T-cell (primary cell): ENCODE measurements at regions not wholly inside any gene's neighbourhood (a gene's known extent, or its start where the extent isn't known, plus 50 kb on each side); places are given as distances from the start of the nearest gene placed in this dataset.

Experiments
- ATAC-seq, 4 experiments: fragments of 200-7000 bp in 3 of 4; fragments of 150-1000 bp in 1 of 4; cut with Tn5 transposase; replicated peaks in 1 of 4; 1 replicate in 3 of 4; 2 replicates in 1 of 4; pipeline ENCODE4 v1.10.0; 2021; ENCODE audit warnings: moderate library complexity in 3 of 4, mild to moderate bottlenecking in 2 of 4, moderate number of reproducible peaks in 1 of 4
- CTCF ChIA-PET, 2 donors: fragments of 300-600 bp; sonication (Branson Sonifier 250); formaldehyde crosslinking; loops; one replicate each; lab custom pipeline; 2022; ENCODE audit warnings: antibody characterized with exemption in 2 of 2; lab: Charles Lee
- POLR2A ChIA-PET, 2 donors: fragments of 300-600 bp; sonication (Branson Sonifier 250); formaldehyde crosslinking; loops; one replicate each; lab custom pipeline; 2022; ENCODE audit warnings: antibody characterized with exemption in 2 of 2; lab: Charles Lee
- DNase-seq, 35 experiments: peaks; one replicate each; pipeline versions ENCODE4 v3.0.0 to v3.0.0-alpha.2; 2013 to 2023
- H3K27ac ChIP-seq: one replicate; pipeline ENCODE4 v1.5.1; 2013; ENCODE audit warnings: low read length
- H3K27me3 ChIP-seq, 2 experiments: replicated peaks in 1 of 2; 1 replicate in 1 of 2; 2 replicates in 1 of 2; pipeline versions ENCODE4 v1.6.1 to v1.7.0; 2013; ENCODE audit warnings: low read length in 1 of 2, mixed read lengths in 1 of 2; ENCODE audit not compliant: control insufficient read depth in 2 of 2, insufficient read depth in 2 of 2; ENCODE audit errors: extremely low read depth in 1 of 2
- H3K36me3 ChIP-seq, 2 donors: 1 replicate in 1 of 2; 2 replicates in 1 of 2; pipeline versions ENCODE4 v1.6.1 to v1.7.0; 2013; ENCODE audit warnings: low read length in 1 of 2; ENCODE audit not compliant: control insufficient read depth in 2 of 2, insufficient read depth in 1 of 2; ENCODE audit errors: extremely low read depth in 1 of 2
- H3K4me1 ChIP-seq, 2 experiments: 1 replicate in 1 of 2; 2 replicates in 1 of 2; pipeline versions ENCODE4 v1.6.1 to v1.7.0; 2013; ENCODE audit warnings: low read length in 2 of 2, mixed read lengths in 1 of 2; ENCODE audit not compliant: insufficient read depth in 2 of 2, control insufficient read depth in 1 of 2; ENCODE audit errors: extremely low read depth in 1 of 2
- H3K4me3 ChIP-seq, 2 donors: 1 replicate in 1 of 2; 2 replicates in 1 of 2; pipeline versions ENCODE4 v1.5.1 to v1.7.0; 2013; ENCODE audit warnings: mild to moderate bottlenecking in 2 of 2, low read length in 1 of 2, moderate library complexity in 1 of 2; ENCODE audit not compliant: control insufficient read depth in 1 of 2; ENCODE audit errors: extremely low read depth in 1 of 2
- H3K9me3 ChIP-seq: 2 replicates; pipeline ENCODE4 v1.7.0; 2013
- H3K27ac Mint-ChIP-seq, 2 donors: one replicate each; pipeline ENCODE4 v1.8.0; 2020 to 2021; ENCODE audit warnings: mild to moderate bottlenecking in 2 of 2, mixed read lengths in 2 of 2
- H3K27me3 Mint-ChIP-seq, 2 donors: one replicate each; pipeline ENCODE4 v1.8.0; 2021 to 2022; ENCODE audit warnings: mixed read lengths in 2 of 2
- H3K36me3 Mint-ChIP-seq: one replicate; pipeline ENCODE4 v1.8.0; 2021; ENCODE audit warnings: mixed read lengths
- H3K4me1 Mint-ChIP-seq, 3 donors: one replicate each; pipeline ENCODE4 v1.8.0; 2020 to 2022; ENCODE audit warnings: mixed read lengths in 3 of 3, mild to moderate bottlenecking in 1 of 3
- H3K4me3 Mint-ChIP-seq, 3 donors: one replicate each; pipeline ENCODE4 v1.8.0; 2020 to 2022; ENCODE audit warnings: mild to moderate bottlenecking in 3 of 3, mixed read lengths in 3 of 3, moderate library complexity in 3 of 3
- H3K9me3 Mint-ChIP-seq, 3 donors: one replicate each; pipeline ENCODE4 v1.8.0; 2020 to 2022; ENCODE audit warnings: mixed read lengths in 3 of 3
- WGBS: methylation state at CpG from one replicate; pipeline ENCODE4 v1.1.5; 2013; ENCODE audit warnings: missing lambda C conversion rate; ENCODE audit not compliant: insufficient coverage; 5-methylcytosine and 5-hydroxymethylcytosine counted together

DNA sequence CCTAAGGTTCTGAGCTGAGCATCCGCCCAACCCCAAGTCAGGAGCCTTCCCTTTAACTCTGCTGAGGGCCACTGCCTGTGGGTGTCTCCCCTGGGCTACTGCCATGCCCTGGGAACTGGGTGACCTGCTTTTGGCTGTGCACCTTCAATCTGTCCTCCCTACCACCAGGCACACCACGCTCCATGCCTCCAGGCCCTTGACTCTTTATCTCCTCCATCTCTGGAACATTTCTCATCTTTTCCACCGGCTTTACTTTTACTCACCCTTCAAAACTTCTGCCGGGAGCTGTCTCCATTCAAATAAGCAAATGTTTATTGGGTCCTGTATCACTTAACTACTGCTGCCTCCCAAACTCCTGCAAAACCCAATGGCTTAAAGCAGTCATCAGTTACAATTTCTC lies 83.3 kb upstream of the NHSL1 start:
- Mint-ChIP-seq H3K27ac (no peak overlapping the region), H3K36me3 (no peaks in the 10 kb centered on the region)
- no peak for DNase-seq

GRCh38 chr6:138586638-138587037 lies 87.3 kb upstream of the NHSL1 start:
- Histone ChIP-seq H3K4me1 (peaks cover 0 to 3% of the 10 kb centered on the region in 2 experiments), H3K36me3 (no peaks in the 10 kb centered on the region), H3K9me3 (no peaks in the 10 kb centered on the region), H3K4me3 (no peak overlapping the region), H3K27ac (no peak overlapping the region), H3K27me3 (peaks cover 0 to 3% of the 10 kb centered on the region in 2 experiments)
- DNase-seq (no peak), ATAC-seq (no peak)
- H3K4me1 Mint-ChIP-seq = peaks cover 0 to 6% (median 4%) of the 10 kb centered on the region in 3 donors
- POLR2A ChIA-PET = no interaction called here
- no peak overlapping the region for H3K27ac Mint-ChIP-seq
- H3K4me3 Mint-ChIP-seq = no peak overlapping the region
- no peaks in the 10 kb centered on the region for H3K36me3 Mint-ChIP-seq
- CTCF ChIA-PET = interaction anchor here (0.6 to 0.9 kb wide), 6 partner anchors 19 to 514 kb away, joined by 3 to 6 read pairs (median 4); no protein-coding TSS in a partner anchor
- H3K27me3 Mint-ChIP-seq = no peaks in the 10 kb centered on the region
- H3K9me3 Mint-ChIP-seq = no peaks in the 10 kb centered on the region
- 83% methylated on average over 5 of the region's 5 CpGs for WGBS

More for the DNA sequence above, 83.3 kb upstream of the NHSL1 start:
- no peak overlapping the region for H3K4me3 ChIP-seq
- H3K27ac ChIP-seq = no peak overlapping the region
- ChIA-PET POLR2A (no interaction called here), CTCF (no interaction called here)
- no peak for ATAC-seq
- H3K27me3 ChIP-seq = peaks cover 0 to 3% of the 10 kb centered on the region in 2 experiments
- H3K9me3 Mint-ChIP-seq = no peaks in the 10 kb centered on the region
- no peaks in the 10 kb centered on the region for H3K4me1 ChIP-seq
- H3K36me3 ChIP-seq = no peaks in the 10 kb centered on the region
- H3K9me3 ChIP-seq = no peaks in the 10 kb centered on the region
- no peaks in the 10 kb centered on the region for H3K4me1 Mint-ChIP-seq
- H3K27me3 Mint-ChIP-seq = no peaks in the 10 kb centered on the region
- WGBS = 80% methylated on average over 3 of the region's 4 CpGs
- H3K4me3 Mint-ChIP-seq = no peak overlapping the region

DNA sequence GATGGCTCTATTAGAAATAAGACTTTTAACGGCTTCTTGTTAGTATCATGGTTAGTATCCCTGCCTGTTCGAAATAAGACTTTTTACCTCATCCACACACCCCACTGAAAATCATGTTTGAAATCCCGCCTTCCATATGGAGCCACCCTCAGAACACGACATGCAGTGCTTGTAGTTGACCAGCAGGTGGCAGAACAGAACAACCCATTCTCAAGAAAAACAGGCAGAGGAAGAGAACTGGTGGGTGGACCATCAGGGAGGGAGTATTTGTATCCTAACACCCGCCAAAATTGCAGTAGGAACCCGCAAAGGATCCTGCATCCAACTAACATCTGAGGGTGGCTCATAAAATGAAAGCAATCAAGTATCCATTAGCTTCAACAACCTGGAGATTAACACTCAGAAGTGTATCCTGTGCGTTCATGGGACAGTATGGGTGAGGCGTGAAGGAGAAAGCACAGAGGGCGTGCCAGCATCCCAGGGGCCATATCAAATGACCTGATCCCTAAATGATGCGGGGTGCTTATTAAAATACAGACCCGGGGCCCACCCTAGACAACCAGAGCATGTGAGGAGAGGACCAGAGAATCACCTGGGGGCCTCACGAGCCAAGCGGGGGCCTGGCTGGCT lies 89.6 kb upstream of the NHSL1 start:
- H3K27ac ChIP-seq = no peak overlapping the region
- peaks cover 0 to 7% of the 10 kb centered on the region in 2 experiments for H3K4me1 ChIP-seq
- H3K4me1 Mint-ChIP-seq = peaks cover 13 to 20% (median 16%) of the 10 kb centered on the region in 3 donors
- WGBS = 80% methylated on average over 7 of the region's 13 CpGs
- ATAC-seq = peak; percentile 42 to 59 (median 50)
- H3K9me3 Mint-ChIP-seq = no peaks in the 10 kb centered on the region
- POLR2A ChIA-PET = no interaction called here
- H3K36me3 ChIP-seq = no peaks in the 10 kb centered on the region
- H3K27me3 ChIP-seq = no peaks in the 10 kb centered on the region
- no peak overlapping the region for H3K27ac Mint-ChIP-seq
- H3K36me3 Mint-ChIP-seq = no peaks in the 10 kb centered on the region
- DNase-seq = peak in 29 of 35 experiments; percentile 11 to 78 (median 36)
- no peaks in the 10 kb centered on the region for H3K9me3 ChIP-seq
- no peak overlapping the region for H3K4me3 ChIP-seq
- H3K27me3 Mint-ChIP-seq = no peaks in the 10 kb centered on the region
- no peak overlapping the region for H3K4me3 Mint-ChIP-seq
- CTCF ChIA-PET = interaction anchor here (0.5 to 2.5 kb wide), 8 partner anchors 12 to 476 kb away, joined by 3 to 8 read pairs (median 4); no protein-coding TSS in a partner anchor

DNA sequence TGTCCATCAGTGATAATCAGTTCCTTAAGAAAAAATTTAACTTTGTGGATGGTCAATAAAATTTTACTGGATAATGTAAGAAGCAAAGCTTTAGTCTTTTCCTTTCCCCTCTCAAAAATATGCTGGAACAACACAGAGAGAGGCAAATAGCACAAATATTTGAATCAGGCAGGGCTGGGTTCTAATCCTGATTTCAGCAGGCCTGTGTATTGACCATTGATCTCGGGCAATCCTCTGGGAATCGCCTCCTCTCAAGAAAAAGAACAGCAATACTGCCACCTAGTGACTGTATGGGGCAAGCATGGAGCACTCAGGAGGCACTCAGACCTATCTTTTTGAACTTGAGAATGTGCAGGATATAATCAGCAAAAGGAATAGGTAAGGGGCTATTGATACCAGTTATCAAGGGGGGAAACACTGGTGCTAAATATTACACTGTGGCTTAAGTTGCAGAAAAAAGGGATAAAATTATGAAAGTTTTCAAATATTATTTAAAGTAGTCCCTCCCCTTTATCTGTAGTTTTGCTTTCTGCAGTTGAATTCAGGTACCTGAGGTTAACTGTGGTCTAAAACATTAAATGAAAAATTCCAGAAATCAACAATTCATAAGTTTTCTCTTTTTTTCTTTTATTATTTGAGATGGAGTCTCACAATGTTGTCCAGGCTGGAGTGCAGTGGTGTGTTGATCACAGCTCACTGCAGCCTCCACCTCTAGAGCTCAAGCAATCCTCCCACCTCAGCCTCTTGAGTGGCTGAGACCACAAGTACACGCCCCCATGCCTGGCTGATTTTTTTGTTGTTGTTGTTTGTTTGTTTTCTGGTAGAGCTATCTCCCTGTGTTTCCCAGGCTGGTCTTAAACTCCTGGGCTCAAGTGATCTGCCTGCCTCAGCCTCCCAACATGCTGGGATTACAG lies 91.8 kb upstream of the NHSL1 start:
- no peaks in the 10 kb centered on the region for H3K27me3 ChIP-seq
- H3K4me3 ChIP-seq = no peak overlapping the region
- DNase-seq = peak in 16 of 35 experiments; percentile 5 to 63 (median 16)
- H3K27ac ChIP-seq = no peak overlapping the region
- Mint-ChIP-seq H3K4me3 (no peak overlapping the region), H3K4me1 (peaks cover 14 to 21% (median 16%) of the 10 kb centered on the region in 3 donors), H3K9me3 (no peaks in the 10 kb centered on the region), H3K36me3 (no peaks in the 10 kb centered on the region), H3K27ac (no peak overlapping the region), H3K27me3 (no peaks in the 10 kb centered on the region)
- H3K36me3 ChIP-seq = no peaks in the 10 kb centered on the region
- H3K4me1 ChIP-seq = peaks cover 0 to 7% of the 10 kb centered on the region in 2 experiments
- no peaks in the 10 kb centered on the region for H3K9me3 ChIP-seq
- no CpG with 5 or more reads among the region's 3 CpGs for WGBS
- peak in 1 of 4 experiments; percentile 56 for ATAC-seq
- CTCF ChIA-PET = interaction anchor here (0.5 to 1.9 kb wide), 12 partner anchors 16 to 784 kb away, joined by 3 to 8 read pairs (median 3); no protein-coding TSS in a partner anchor
- POLR2A ChIA-PET = no interaction called here

DNA sequence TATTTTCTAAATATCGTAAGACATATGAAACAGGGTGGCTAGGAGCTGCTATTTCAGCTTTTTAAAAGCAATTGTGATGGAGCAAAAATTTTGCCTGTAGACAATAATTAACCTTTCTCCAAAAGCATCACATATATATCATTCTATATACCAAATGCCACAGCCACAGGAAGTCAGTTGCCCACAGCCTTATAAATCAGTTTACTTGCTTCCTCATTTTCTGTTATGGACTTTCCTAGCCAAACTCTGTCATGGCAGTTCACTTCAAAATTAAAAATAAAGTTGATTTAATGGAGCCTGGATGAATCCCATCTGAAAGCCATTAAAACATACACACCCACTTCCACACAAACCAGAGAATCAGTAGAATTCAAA lies 93.4 kb upstream of the NHSL1 start:
- no peaks in the 10 kb centered on the region for H3K9me3 Mint-ChIP-seq
- H3K36me3 ChIP-seq = no peaks in the 10 kb centered on the region
- H3K4me3 ChIP-seq = no peak overlapping the region
- H3K27me3 ChIP-seq = no peaks in the 10 kb centered on the region
- no peak overlapping the region for H3K27ac ChIP-seq
- H3K36me3 Mint-ChIP-seq = no peaks in the 10 kb centered on the region
- ChIA-PET POLR2A (interaction anchor here in 1 of 2 donors (0.5 to 0.6 kb wide), 2 partner anchors 54 to 211 kb away, joined by 6 to 9 read pairs; no protein-coding TSS in a partner anchor), CTCF (interaction anchor here in 1 of 2 donors (0.6 to 1.4 kb wide), 5 partner anchors 17 to 1486 kb away, joined by 3 to 4 read pairs (median 3); no protein-coding TSS in a partner anchor)
- peaks cover 3 to 5% of the 10 kb centered on the region in 2 donors for H3K27me3 Mint-ChIP-seq
- peaks cover 14 to 21% (median 16%) of the 10 kb centered on the region in 3 donors for H3K4me1 Mint-ChIP-seq
- peaks cover 0 to 7% of the 10 kb centered on the region in 2 experiments for H3K4me1 ChIP-seq
- DNase-seq = no peak
- no CpG with 5 or more reads among the region's 1 CpG for WGBS
- peak overlapping the region in 1 of 2 donors; percentile 23 for H3K27ac Mint-ChIP-seq
- no peak for ATAC-seq
- no peaks in the 10 kb centered on the region for H3K9me3 ChIP-seq
- peak overlapping the region in 2 of 3 donors; percentile 7 to 46 for H3K4me3 Mint-ChIP-seq
